GM12878 (cell line): ENCODE measurements at regions not wholly inside any gene's neighbourhood (a gene's known extent, or its start where the extent isn't known, plus 50 kb on each side); places are given as distances from the start of the nearest gene placed in this dataset.

ENCODE experiments used
- ATAC-seq: fragments of 200-7000 bp; cut with Tn5 transposase; 3 replicates; pipeline ENCODE4 v1.9.1; 2020; ENCODE audit warnings: mild to moderate bottlenecking, moderate library complexity
- BruUV-seq: library from RNA; stranded (reverse); fragments of 400-500 nt; replicated peaks from 2 replicates; lab custom pipeline; 2021; lab: Mats Ljungman, UMichigan
- CTCF ChIA-PET: fragments of 300-600 bp; sonication (Branson Sonifier 250); formaldehyde crosslinking; extraction: SDS; loops from one replicate; lab custom pipeline; 2021; ENCODE audit warnings: inconsistent platforms; lab: Yijun Ruan, JAX
- POLR2A ChIA-PET: fragments of 350-600 bp; formaldehyde crosslinking; extraction: SDS; loops from one replicate; lab custom pipeline; 2021; ENCODE audit warnings: inconsistent platforms; lab: Charles Lee
- RAD21 ChIA-PET: fragments of 300-600 bp; sonication (Branson Sonifier 250); formaldehyde crosslinking; loops from one replicate; lab custom pipeline; 2023; ENCODE audit warnings: antibody characterized with exemption; ENCODE audit not compliant: unreplicated experiment; lab: Charles Lee
- SMC1A ChIA-PET: fragments of 300-600 bp; sonication (Branson Sonifier 250); formaldehyde crosslinking; loops from one replicate; lab custom pipeline; 2023; ENCODE audit not compliant: unreplicated experiment, uncharacterized antibody; lab: Charles Lee
- DNase-seq: peaks from one replicate; pipeline ENCODE4 v3.0.0-alpha.2; 2011; ENCODE audit warnings: low read depth, low spot score
- FAIRE-seq: peaks from 3 replicates; lab custom pipeline; 2011; peaks lifted over from hg19 to GRCh38; lab: Jason Lieb, UNC
- H2AFZ ChIP-seq: 2 replicates; pipeline ENCODE4 v1.6.0; 2011; ENCODE audit warnings: low read depth, low read length, control low read depth; ENCODE audit not compliant: control insufficient read depth
- H3K27ac ChIP-seq: 2 replicates; pipeline ENCODE4 v1.5.1; 2011; ENCODE audit warnings: control low read depth; ENCODE audit not compliant: control insufficient read depth, insufficient read depth
- H3K27me3 ChIP-seq, 2 experiments: replicated peaks in 1 of 2; 2 replicates each; pipeline versions ENCODE4 v1.6.0 to v1.6.1; 2011; ENCODE audit warnings: low read length in 1 of 2; ENCODE audit not compliant: control insufficient read depth in 2 of 2, insufficient read depth in 2 of 2
- H3K36me3 ChIP-seq, 2 experiments: 2 replicates each; pipeline ENCODE4 v1.5.1; 2011; ENCODE audit warnings: low read length in 1 of 2; ENCODE audit not compliant: control insufficient read depth in 2 of 2, insufficient read depth in 2 of 2
- H3K4me1 ChIP-seq: 2 replicates; pipeline ENCODE4 v1.6.1; 2011; ENCODE audit warnings: mild to moderate bottlenecking, low read length, moderate library complexity, mixed read lengths; ENCODE audit not compliant: control insufficient read depth, insufficient read depth
- H3K4me2 ChIP-seq: 2 replicates; pipeline ENCODE4 v1.6.0; 2011; ENCODE audit warnings: control low read depth; ENCODE audit not compliant: control insufficient read depth, insufficient read depth
- H3K4me3 ChIP-seq: fragments of 200-600 bp; sonication (generic); 2 replicates; pipeline ENCODE4 v1.5.1; 2016
- H3K79me2 ChIP-seq: 2 replicates; pipeline ENCODE4 v1.6.0; 2011; ENCODE audit warnings: low read length; ENCODE audit not compliant: control insufficient read depth, insufficient read depth
- H3K9ac ChIP-seq: 2 replicates; pipeline ENCODE4 v1.8.0; 2011; ENCODE audit warnings: low read length, control low read depth, mixed read lengths; ENCODE audit not compliant: control insufficient read depth, insufficient read depth
- H3K9me3 ChIP-seq: replicated peaks from 3 replicates; pipeline ENCODE4 v1.5.1; 2011; ENCODE audit warnings: mild to moderate bottlenecking, low read length; ENCODE audit not compliant: control insufficient read depth, insufficient read depth
- H4K20me1 ChIP-seq: 2 replicates; pipeline ENCODE4 v1.6.0; 2011; ENCODE audit not compliant: control insufficient read depth, insufficient read depth
- BHLHE40 ChIP-seq, 2 experiments: fragments of 450-650 bp in 1 of 2; IDR thresholded peaks; 2 replicates each; pipeline ENCODE4 v1.6.1; 2011 to 2017; ENCODE audit warnings: low read depth in 2 of 2, borderline replicate concordance in 1 of 2, improper control_type of control experiment in 1 of 2, low read length in 1 of 2, mild to moderate bottlenecking in 1 of 2
- CHD1 ChIP-seq: IDR thresholded peaks from 2 replicates; pipeline ENCODE4 v1.6.1; 2012; ENCODE audit warnings: low read depth, low read length, improper control_type of control experiment
- CREB1 ChIP-seq: IDR thresholded peaks from 2 replicates; pipeline ENCODE4 v1.6.1; 2012; ENCODE audit warnings: low read depth, mild to moderate bottlenecking, inconsistent platforms
- IRF4 ChIP-seq: IDR thresholded peaks from 2 replicates; pipeline ENCODE4 v1.6.1; 2011; ENCODE audit warnings: low read depth, low read length
- KDM1A ChIP-seq: fragments of 200-600 bp; sonication (generic); IDR thresholded peaks from 2 replicates; pipeline ENCODE4 v1.6.1; 2016; ENCODE audit warnings: borderline replicate concordance
- MTA2 ChIP-seq: fragments of 450-650 bp; IDR thresholded peaks from 2 replicates; pipeline ENCODE4 v1.6.1; 2016; ENCODE audit warnings: low read depth, mild to moderate bottlenecking, moderate library complexity
- NFYA ChIP-seq: IDR thresholded peaks from 2 replicates; pipeline ENCODE4 v1.6.1; 2011; ENCODE audit warnings: low read depth, mild to moderate bottlenecking, low read length, improper control_type of control experiment, borderline replicate concordance
- POLR2A ChIP-seq: IDR thresholded peaks from 2 replicates; pipeline ENCODE4 v1.6.1; 2011; ENCODE audit warnings: low read depth, mild to moderate bottlenecking, low read length
- RB1 ChIP-seq: fragments of 450-650 bp; formaldehyde crosslinking; IDR thresholded peaks from 2 replicates; pipeline ENCODE4 v1.6.1; 2017; ENCODE audit warnings: mild to moderate bottlenecking, borderline replicate concordance
- RCOR1 ChIP-seq: conservative IDR thresholded peaks from 2 replicates; pipeline ENCODE4 v1.6.1; 2012; ENCODE audit warnings: low read depth, low read length, improper control_type of control experiment
- SMAD5 ChIP-seq: IDR thresholded peaks from 2 replicates; pipeline ENCODE4 v1.6.1; 2016; ENCODE audit warnings: antibody characterized with exemption, low read depth
- SRF ChIP-seq, 2 experiments: IDR thresholded peaks; 2 replicates each; pipeline ENCODE4 v1.6.1; 2011; ENCODE audit warnings: low read depth in 2 of 2, low read length in 2 of 2, mild to moderate bottlenecking in 1 of 2, moderate library complexity in 1 of 2
- TBL1XR1 ChIP-seq: IDR thresholded peaks from 2 replicates; pipeline ENCODE4 v1.6.1; 2012; ENCODE audit warnings: low read depth, low read length, improper control_type of control experiment
- TCF3 ChIP-seq: IDR thresholded peaks from 2 replicates; pipeline ENCODE4 v1.6.1; 2012; ENCODE audit warnings: low read depth, mild to moderate bottlenecking, low read length, borderline replicate concordance; ENCODE audit not compliant: insufficient read depth
- ZNF274 ChIP-seq: IDR thresholded peaks from one replicate; pipeline ENCODE4 v1.8.0; 2011; ENCODE audit not compliant: insufficient read length, insufficient read depth
- WGBS: methylation state at CpG from one replicate; pipeline ENCODE4 v1.1.6; 2016; ENCODE audit warnings: low lambda C conversion rate; ENCODE audit not compliant: insufficient replicate concordance, insufficient coverage; ENCODE audit errors: missing lambda C conversion rate; 5-methylcytosine and 5-hydroxymethylcytosine counted together
- in situ Hi-C: fragments of 300-500 bp; cut with MboI; formaldehyde crosslinking; loops from 9 replicates; pipeline ENCODE4 v1.14.3; 2018; ENCODE audit warnings: mixed read lengths
- intact Hi-C: fragments of 100-400 bp; cut with micrococcal nuclease; formaldehyde crosslinking; loops from one replicate; pipeline ENCODE4 v1.14.2; 2022; ENCODE audit not compliant: unreplicated experiment

- TF ChIP-seq TCF3 (no peak), MTA2 (no peak), CREB1 (no peak), SRF (IDR thresholded peaks at IDR 0.05; ENCODE audit: low read depth in 2 of 2, low read length in 2 of 2) (no peak), SMAD5 (no peak), BHLHE40 (IDR thresholded peaks at IDR 0.05; ENCODE audit: borderline replicate concordance in 1 of 2, low read depth in 2 of 2, low read length in 1 of 2) (no peak), CHD1 (no peak), NFYA (no peak)
Measured at GRCh38 chr5:65077653-65078052, 308.9 kb downstream of the CWC27 start (continued).

- Histone ChIP-seq H3K4me2 (no peak overlapping the region), H3K4me3 (no peak overlapping the region), H2AFZ (peak overlapping the region; percentile 37), H3K27ac (no peak overlapping the region), H3K9ac (no peak overlapping the region), H3K4me1 (peaks cover 4% of the 10 kb centered on the region; the same call in 1 of the 2 replicates), H3K9me3 (no peaks in the 10 kb centered on the region), H3K36me3 (no peaks in the 10 kb centered on the region), H3K79me2 (no peaks in the 10 kb centered on the region), H3K27me3 (no peaks in the 10 kb centered on the region), H4K20me1 (no peaks in the 10 kb centered on the region)
- DNase-seq (no peak), FAIRE-seq (no peak), ATAC-seq (no peak)
- no peak for TF ChIP-seq KDM1A
- no peak for TF ChIP-seq CREB1
- no peak for TF ChIP-seq SRF (IDR thresholded peaks at IDR 0.05; ENCODE audit: low read depth in 2 of 2, low read length in 2 of 2)
- TF ChIP-seq POLR2A: no peak
- no peak for TF ChIP-seq RCOR1
- no peak for TF ChIP-seq TBL1XR1
- no peak for TF ChIP-seq IRF4
- TF ChIP-seq ZNF274: no peak
- TF ChIP-seq RB1: no peak
- CTCF ChIA-PET: interaction anchor here (0.8 to 1.3 kb wide), 4 partner anchors 9 to 405 kb away, joined by 3 to 9 read pairs (median 4); no protein-coding TSS in a partner anchor
- SMC1A ChIA-PET: interaction anchor here (0.6 to 25.4 kb wide), 10 partner anchors 10 to 404 kb away, joined by 3 to 614 read pairs (median 4); no protein-coding TSS in a partner anchor
- WGBS: 99% methylated on average over 4 of the region's 4 CpGs
- in situ Hi-C loops: no loop called here
- RAD21 ChIA-PET: interaction anchor here (1.0 to 2.6 kb wide), 5 partner anchors 8 to 405 kb away, joined by 3 to 14 read pairs (median 4); no protein-coding TSS in a partner anchor
- BruUV-seq: no TSS peak
- intact Hi-C loops: loop anchor here (10.0 kb wide), 1 partner anchor 264 kb away; no protein-coding TSS in a partner anchor
- POLR2A ChIA-PET: interaction anchor here (1.3 kb wide), 1 partner anchor 11 kb away, joined by 3 read pairs; no protein-coding TSS in a partner anchor
Measured at GRCh38 chr5:65078331-65078730, 309.6 kb downstream of the CWC27 start.
